Osteoblast (primary cell): ENCODE measurements at regions not wholly inside any gene's neighbourhood (a gene's known extent, or its start where the extent isn't known, plus 50 kb on each side); places are given as distances from the start of the nearest gene placed in this dataset.
A peak's percentile ranks its signal among the peaks of the same experiment; 100 is the strongest.
"Not testable (repeated sequence)": the region's sequence is repeated elsewhere in the genome, so short reads cannot be mapped to it uniquely, and the experiment has no call there.

Experiments
- DNase-seq: peaks from one replicate; pipeline ENCODE4 v3.0.0; 2011; ENCODE audit warnings: low spot score, mixed read lengths; ENCODE audit not compliant: insufficient read length; ENCODE audit errors: missing footprints
- H2AFZ ChIP-seq: 2 replicates; pipeline ENCODE4 v1.6.0; 2011; ENCODE audit warnings: mild to moderate bottlenecking, low read length
- H3K27ac ChIP-seq: 2 replicates; pipeline ENCODE4 v1.5.1; 2011; ENCODE audit warnings: mild to moderate bottlenecking, low read depth, low read length, moderate library complexity
- H3K27me3 ChIP-seq: 2 replicates; pipeline ENCODE4 v1.6.0; 2012; ENCODE audit warnings: mild to moderate bottlenecking, control low read depth, inconsistent platforms, low read length, moderate library complexity; ENCODE audit not compliant: insufficient read depth
- H3K36me3 ChIP-seq: 2 replicates; pipeline ENCODE4 v1.5.1; 2011; ENCODE audit warnings: mild to moderate bottlenecking, low read length, control low read depth, moderate library complexity; ENCODE audit not compliant: insufficient read depth
- H3K4me1 ChIP-seq: 2 replicates; pipeline ENCODE4 v1.5.1; 2011; ENCODE audit warnings: mild to moderate bottlenecking, low read length, control low read depth, moderate library complexity; ENCODE audit not compliant: insufficient read depth
- H3K4me2 ChIP-seq: 2 replicates; pipeline ENCODE4 v1.6.0; 2011; ENCODE audit warnings: mild to moderate bottlenecking, low read length; ENCODE audit not compliant: insufficient read depth
- H3K4me3 ChIP-seq: fragments of 200-600 bp; sonication (generic); 3 replicates; pipeline ENCODE4 v1.5.1; 2012; ENCODE audit warnings: mild to moderate bottlenecking, low read length, inconsistent platforms; ENCODE audit not compliant: insufficient read depth
- H3K79me2 ChIP-seq: 2 replicates; pipeline ENCODE4 v1.6.0; 2012; ENCODE audit warnings: mild to moderate bottlenecking, low read length, control low read depth, inconsistent platforms; ENCODE audit not compliant: insufficient read depth
- H3K9me3 ChIP-seq: 2 replicates; pipeline ENCODE4 v1.5.1; 2011; ENCODE audit warnings: low read depth, low read length, control low read depth
- H4K20me1 ChIP-seq: 2 replicates; pipeline ENCODE4 v1.6.0; 2012; ENCODE audit warnings: mild to moderate bottlenecking, low read length, control low read depth; ENCODE audit not compliant: insufficient read depth
- CTCF ChIP-seq: IDR thresholded peaks from 2 replicates; pipeline ENCODE4 v1.5.1; 2011; ENCODE audit warnings: mild to moderate bottlenecking, low read depth, low read length, moderate library complexity; ENCODE audit errors: extremely low read depth

GRCh38 chr4:38468339-38468866, 195.6 kb upstream of the KLF3 start:
- no peak for TF ChIP-seq CTCF
- H3K4me2 ChIP-seq, result no peak overlapping the region
- H3K36me3 ChIP-seq, result no peaks in the 10 kb centered on the region
- H2AFZ ChIP-seq, result no peak overlapping the region
- no peak overlapping the region for H3K4me3 ChIP-seq
- H3K9me3 ChIP-seq, result no peaks in the 10 kb centered on the region
- H3K4me1 ChIP-seq, result no peaks in the 10 kb centered on the region
- no peaks in the 10 kb centered on the region for H3K79me2 ChIP-seq
- H3K27me3 ChIP-seq, result no peaks in the 10 kb centered on the region
- no peak overlapping the region for H3K27ac ChIP-seq
- DNase-seq, result peak; percentile 22
- no peaks in the 10 kb centered on the region for H4K20me1 ChIP-seq

GRCh38 chr4:38469410-38469809, 194.6 kb upstream of the KLF3 start:
- no peaks in the 10 kb centered on the region for H3K9me3 ChIP-seq
- DNase-seq, result no peak
- H4K20me1 ChIP-seq, result no peaks in the 10 kb centered on the region
- H3K4me1 ChIP-seq, result no peaks in the 10 kb centered on the region
- no peak overlapping the region for H2AFZ ChIP-seq
- H3K4me2 ChIP-seq, result no peak overlapping the region
- no peak for TF ChIP-seq CTCF
- H3K4me3 ChIP-seq, result no peak overlapping the region
- H3K36me3 ChIP-seq, result no peaks in the 10 kb centered on the region
- no peaks in the 10 kb centered on the region for H3K27me3 ChIP-seq
- no peaks in the 10 kb centered on the region for H3K79me2 ChIP-seq
- H3K27ac ChIP-seq, result no peak overlapping the region

- Histone ChIP-seq H3K4me1 (no peaks in the 10 kb centered on the region), H3K36me3 (no peaks in the 10 kb centered on the region), H3K27ac (no peak overlapping the region), H4K20me1 (no peaks in the 10 kb centered on the region), H3K4me3 (no peak overlapping the region), H3K9me3 (no peaks in the 10 kb centered on the region), H2AFZ (no peak overlapping the region), H3K27me3 (no peaks in the 10 kb centered on the region), H3K4me2 (no peak overlapping the region), H3K79me2 (no peaks in the 10 kb centered on the region)
- no peak for DNase-seq
- TF ChIP-seq CTCF, result no peak
Measured at GRCh38 chr4:38470735-38471262, 193.2 kb upstream of the KLF3 start.

GRCh38 chr4:38482696-38483095, 181.3 kb upstream of the KLF3 start:
- Histone ChIP-seq H3K27ac (no peak overlapping the region), H3K27me3 (no peaks in the 10 kb centered on the region), H3K4me1 (no peaks in the 10 kb centered on the region), H3K4me3 (no peak overlapping the region), H3K9me3 (no peaks in the 10 kb centered on the region), H4K20me1 (no peaks in the 10 kb centered on the region), H2AFZ (no peak overlapping the region), H3K79me2 (no peaks in the 10 kb centered on the region), H3K36me3 (no peaks in the 10 kb centered on the region), H3K4me2 (no peak overlapping the region)
- no peak for DNase-seq
- no peak for TF ChIP-seq CTCF

GRCh38 chr4:38483628-38484027, 180.4 kb upstream of the KLF3 start:
- not testable (repeated sequence) for H3K4me1 ChIP-seq, H4K20me1 ChIP-seq, H3K36me3 ChIP-seq, H3K27me3 ChIP-seq, H3K27ac ChIP-seq, H3K4me3 ChIP-seq, H3K4me2 ChIP-seq, H3K9me3 ChIP-seq, H2AFZ ChIP-seq, DNase-seq, H3K79me2 ChIP-seq
